ENCODE measurements at regions not wholly inside any gene's neighbourhood (a gene's known extent, or its start where the extent isn't known, plus 50 kb on each side); places are given as distances from the start of the nearest gene placed in this dataset.
A peak's percentile ranks its signal among the peaks of the same experiment; 100 is the strongest.

DNA sequence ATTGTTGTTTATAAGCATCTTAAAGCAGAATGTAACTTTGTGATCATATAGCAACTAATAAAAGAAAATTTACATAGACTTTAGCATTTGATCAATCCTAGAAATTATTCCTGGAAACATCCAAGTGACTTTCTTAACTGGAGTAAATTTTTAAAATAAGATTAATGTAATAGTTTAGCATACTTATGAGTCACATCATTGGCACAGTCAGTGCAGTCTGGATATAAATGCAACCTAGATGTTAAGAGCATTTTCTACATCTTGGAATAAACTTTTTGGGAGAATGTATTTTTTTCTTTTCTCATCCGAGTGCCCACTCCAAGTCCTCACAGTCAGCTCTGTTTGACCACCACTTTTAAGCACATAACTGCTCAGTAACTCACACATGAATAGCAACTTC, 324.6 kb upstream of the PLSCR5 start:
- peak; percentile 1 for DNase-seq (ENCODE audit: low read depth)
- ChIA-PET CTCF (interaction anchor here (0.5 kb wide), 1 partner anchor 47 kb away, joined by 3 read pairs; no protein-coding TSS in a partner anchor), POLR2A (no interaction called here)
- H3K4me3 ChIP-seq (ENCODE audit: low read depth, low read length) = no peak overlapping the region
- no peaks in the 10 kb centered on the region for H3K27me3 ChIP-seq (ENCODE audit: control insufficient read depth, insufficient read depth, low read length)
- no peaks in the 10 kb centered on the region for H3K36me3 ChIP-seq (ENCODE audit: control insufficient read depth, insufficient read depth, low read length)
- TF ChIP-seq, protein P1, sequence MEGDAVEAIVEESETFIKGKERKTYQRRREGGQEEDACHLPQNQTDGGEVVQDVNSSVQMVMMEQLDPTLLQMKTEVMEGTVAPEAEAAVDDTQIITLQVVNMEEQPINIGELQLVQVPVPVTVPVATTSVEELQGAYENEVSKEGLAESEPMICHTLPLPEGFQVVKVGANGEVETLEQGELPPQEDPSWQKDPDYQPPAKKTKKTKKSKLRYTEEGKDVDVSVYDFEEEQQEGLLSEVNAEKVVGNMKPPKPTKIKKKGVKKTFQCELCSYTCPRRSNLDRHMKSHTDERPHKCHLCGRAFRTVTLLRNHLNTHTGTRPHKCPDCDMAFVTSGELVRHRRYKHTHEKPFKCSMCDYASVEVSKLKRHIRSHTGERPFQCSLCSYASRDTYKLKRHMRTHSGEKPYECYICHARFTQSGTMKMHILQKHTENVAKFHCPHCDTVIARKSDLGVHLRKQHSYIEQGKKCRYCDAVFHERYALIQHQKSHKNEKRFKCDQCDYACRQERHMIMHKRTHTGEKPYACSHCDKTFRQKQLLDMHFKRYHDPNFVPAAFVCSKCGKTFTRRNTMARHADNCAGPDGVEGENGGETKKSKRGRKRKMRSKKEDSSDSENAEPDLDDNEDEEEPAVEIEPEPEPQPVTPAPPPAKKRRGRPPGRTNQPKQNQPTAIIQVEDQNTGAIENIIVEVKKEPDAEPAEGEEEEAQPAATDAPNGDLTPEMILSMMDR (IDR thresholded peaks at IDR 0.05; ENCODE audit: insufficient read depth, low read depth, low read length) = no peak

DNA sequence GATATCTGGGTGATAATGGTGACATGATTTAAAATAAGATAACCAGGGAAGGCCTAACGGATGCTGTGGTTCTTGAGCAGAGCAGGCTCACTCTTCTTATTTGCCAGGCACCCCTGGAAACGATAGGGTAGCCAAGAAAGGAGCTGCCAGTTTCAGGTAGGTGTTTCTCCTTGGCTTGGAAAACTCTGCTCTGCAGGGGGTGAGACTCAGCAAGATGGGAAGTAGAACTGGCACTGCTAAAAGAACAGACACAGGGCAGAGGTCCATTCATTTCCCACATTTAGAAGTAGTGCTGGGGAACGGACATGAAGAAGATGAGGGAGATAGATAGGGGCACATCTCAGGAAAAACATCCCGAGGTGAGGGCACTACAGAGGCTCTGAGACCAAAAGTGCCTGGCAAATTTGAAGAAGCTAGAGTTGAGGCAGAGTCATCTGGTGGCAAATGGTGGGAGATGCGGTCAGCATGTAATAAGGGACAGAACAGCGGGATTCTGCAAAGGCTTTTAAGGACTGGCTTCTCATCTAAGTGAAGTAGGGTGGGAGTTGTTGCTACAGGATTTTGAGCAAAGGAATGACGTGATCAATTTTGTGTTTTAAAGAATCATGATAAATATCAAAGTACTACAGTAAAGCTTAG, 323.4 kb upstream of the PLSCR5 start:
- ChIA-PET POLR2A (no interaction called here), CTCF (interaction anchor here (0.6 kb wide), 1 partner anchor 30 kb away, joined by 3 read pairs; no protein-coding TSS in a partner anchor)
- Histone ChIP-seq H3K36me3 (ENCODE audit: control insufficient read depth, insufficient read depth, low read length) (no peaks in the 10 kb centered on the region), H3K4me3 (ENCODE audit: low read depth, low read length) (no peak overlapping the region), H3K27me3 (ENCODE audit: control insufficient read depth, insufficient read depth, low read length) (no peaks in the 10 kb centered on the region)
- TF ChIP-seq, protein P1 (IDR thresholded peaks at IDR 0.05; ENCODE audit: insufficient read depth, low read depth, low read length) = no peak
- no peak for DNase-seq (ENCODE audit: low read depth)

DNA sequence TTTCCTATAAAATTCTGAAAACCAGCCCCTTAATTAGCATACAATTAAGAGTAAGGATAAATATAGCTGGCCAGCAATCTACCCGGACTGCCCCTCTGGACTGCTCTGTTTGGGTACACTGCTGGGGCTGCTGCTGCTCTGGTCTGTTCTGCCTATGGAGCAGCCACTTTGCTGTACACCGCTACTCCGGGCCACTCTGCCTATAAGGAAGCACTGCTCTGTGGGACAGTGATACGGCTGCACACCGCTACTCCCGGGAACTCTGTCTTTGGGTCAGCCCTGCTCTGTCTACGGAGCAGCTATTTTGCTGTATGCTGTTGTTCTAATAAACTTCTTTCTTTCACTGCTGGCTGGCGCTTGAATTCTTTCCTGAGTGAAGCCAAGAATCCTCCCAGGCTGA, 316.5 kb upstream of the PLSCR5 start:
- no peak overlapping the region for H3K4me3 ChIP-seq (ENCODE audit: low read depth, low read length)
- TF ChIP-seq, protein P1 (IDR thresholded peaks at IDR 0.05; ENCODE audit: insufficient read depth, low read depth, low read length) = no peak
- no peaks in the 10 kb centered on the region for H3K27me3 ChIP-seq (ENCODE audit: control insufficient read depth, insufficient read depth, low read length)
- no peaks in the 10 kb centered on the region for H3K36me3 ChIP-seq (ENCODE audit: control insufficient read depth, insufficient read depth, low read length)
- DNase-seq (ENCODE audit: low read depth) = no peak
- CTCF ChIA-PET = no interaction called here
- POLR2A ChIA-PET = no interaction called here

DNA sequence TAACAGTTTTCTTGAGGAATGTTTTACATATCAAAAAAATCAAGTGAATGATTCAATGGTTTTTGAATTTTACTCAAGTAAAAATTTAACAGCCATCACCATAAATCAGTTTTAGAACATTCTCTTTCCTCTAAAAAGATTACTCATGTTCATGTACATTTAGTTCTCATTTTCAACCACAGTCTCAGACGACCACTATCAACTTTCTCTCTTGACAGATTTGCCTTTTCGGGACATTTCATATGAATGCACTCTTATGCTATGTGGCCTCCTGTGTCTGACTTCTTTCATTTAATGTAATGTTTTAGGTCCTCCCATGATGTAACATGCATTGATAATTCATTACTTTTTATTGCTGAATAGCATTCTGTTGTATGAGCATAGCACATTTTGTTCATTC, 309.3 kb upstream of the PLSCR5 start:
- no peaks in the 10 kb centered on the region for H3K36me3 ChIP-seq (ENCODE audit: control insufficient read depth, insufficient read depth, low read length)
- no peak for DNase-seq (ENCODE audit: low read depth)

DNA sequence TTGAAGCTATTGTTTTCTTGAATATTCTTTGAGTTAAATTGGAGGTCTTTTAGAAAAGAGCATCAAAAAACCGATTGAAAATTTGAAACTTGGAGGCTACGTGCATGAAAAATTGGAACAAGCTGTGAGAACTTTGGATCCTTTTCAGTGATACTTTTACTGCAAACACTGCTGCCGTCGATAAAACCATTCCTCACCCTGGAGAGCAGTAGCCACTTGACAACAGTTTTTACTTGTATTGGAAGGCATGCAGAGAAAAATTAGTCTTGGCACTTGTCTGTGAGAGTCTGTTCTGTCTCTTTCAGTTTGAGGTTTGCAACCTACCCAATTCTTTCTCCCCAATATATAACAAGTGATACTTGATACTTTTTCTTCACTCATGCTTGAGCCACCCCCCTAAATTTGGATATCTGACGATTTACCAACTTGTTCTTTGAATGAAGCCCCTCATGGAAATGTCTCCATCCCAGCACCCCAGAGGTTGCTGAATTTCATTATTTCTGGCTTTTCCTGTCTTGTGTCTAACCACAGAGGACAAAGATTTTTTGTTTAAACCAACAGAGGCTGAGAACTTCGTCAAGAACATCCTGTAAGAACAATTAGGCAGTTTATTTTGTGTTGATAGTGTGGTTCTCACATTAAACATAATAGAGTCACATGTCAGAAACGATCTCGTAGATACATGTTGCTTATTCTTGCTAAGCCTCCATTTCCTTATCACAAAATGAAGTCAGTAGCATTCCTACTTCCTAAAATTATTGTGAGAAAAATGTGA, 307.3 kb upstream of the PLSCR5 start:
- H3K36me3 ChIP-seq (ENCODE audit: control insufficient read depth, insufficient read depth, low read length) = no peaks in the 10 kb centered on the region
- no peak for DNase-seq (ENCODE audit: low read depth)
- TF ChIP-seq, protein P1 (IDR thresholded peaks at IDR 0.05; ENCODE audit: insufficient read depth, low read depth, low read length) = no peak
- CTCF ChIA-PET = no interaction called here
- H3K4me3 ChIP-seq (ENCODE audit: low read depth, low read length) = no peak overlapping the region
- POLR2A ChIA-PET = no interaction called here
- no peaks in the 10 kb centered on the region for H3K27me3 ChIP-seq (ENCODE audit: control insufficient read depth, insufficient read depth, low read length)

More for the DNA sequence above, 309.3 kb upstream of the PLSCR5 start:
- ChIA-PET CTCF (no interaction called here), POLR2A (no interaction called here)
- Histone ChIP-seq H3K4me3 (ENCODE audit: low read depth, low read length) (no peak overlapping the region), H3K27me3 (ENCODE audit: control insufficient read depth, insufficient read depth, low read length) (no peaks in the 10 kb centered on the region)
- TF ChIP-seq, protein P1 (IDR thresholded peaks at IDR 0.05; ENCODE audit: insufficient read depth, low read depth, low read length) = no peak
